DOHH2 (cell line): ENCODE measurements at regions not wholly inside any gene's neighbourhood (a gene's known extent, or its start where the extent isn't known, plus 50 kb on each side); places are given as distances from the start of the nearest gene placed in this dataset.

Experiments used
- CTCF ChIP-seq: fragments of 200-600 bp; sonication (generic); IDR thresholded peaks from one replicate; pipeline ENCODE4 v1.5.1; 2014; ENCODE audit warnings: antibody characterized with exemption, mild to moderate bottlenecking, low read depth, low read length; ENCODE audit not compliant: poor library complexity, severe bottlenecking
- EZH2phosphoT487 ChIP-seq: fragments of 200-600 bp; sonication (generic); IDR thresholded peaks from 2 replicates; pipeline ENCODE4 v1.6.1; 2017; ENCODE audit warnings: borderline replicate concordance, mild to moderate bottlenecking, antibody characterized with exemption, low read length, moderate library complexity, mixed read lengths

GRCh38 chr21:20026543-20026942, 971.7 kb upstream of the NCAM2 start:
- no peak for TF ChIP-seq CTCF
- no peak for TF ChIP-seq EZH2phosphoT487
